Neural cell (in vitro differentiated cells): ENCODE measurements at regions not wholly inside any gene's neighbourhood (a gene's known extent, or its start where the extent isn't known, plus 50 kb on each side); places are given as distances from the start of the nearest gene placed in this dataset.

Experiments used
- H2AFZ ChIP-seq: fragments of 200-600, 300-800 bp; sonication (generic), shearing (Covaris generic); 2 replicates; pipeline ENCODE4 v1.6.0; 2014; ENCODE audit warnings: low read depth, mild to moderate bottlenecking, antibody characterized with exemption, low read length, moderate library complexity
- H3F3A ChIP-seq: fragments of 200-600 bp; shearing (Covaris generic); 2 replicates; pipeline ENCODE4 v1.6.1; 2016; ENCODE audit warnings: mild to moderate bottlenecking, moderate library complexity, mixed read lengths, antibody characterized with exemption, low read length; ENCODE audit not compliant: insufficient read depth, poor library complexity, severe bottlenecking
- H3K27ac ChIP-seq: fragments of 200-600, 300-800 bp; sonication (generic), shearing (Covaris generic); 2 replicates; pipeline ENCODE4 v1.5.1; 2014; ENCODE audit warnings: mild to moderate bottlenecking, low read length, moderate library complexity
- H3K27me3 ChIP-seq: fragments of 300-800, 200-600 bp; sonication (generic), shearing (Covaris generic); 2 replicates; pipeline ENCODE4 v1.6.0; 2014; ENCODE audit warnings: mild to moderate bottlenecking, low read depth, low read length, moderate library complexity; ENCODE audit not compliant: insufficient read depth
- H3K36me3 ChIP-seq: fragments of 300-800, 200-600 bp; sonication (generic), shearing (Covaris generic); 2 replicates; pipeline ENCODE4 v1.5.1; 2014; ENCODE audit warnings: mild to moderate bottlenecking, antibody characterized with exemption, low read length, moderate library complexity; ENCODE audit not compliant: insufficient read depth
- H3K4me2 ChIP-seq: fragments of 300-800, 200-600 bp; sonication (generic), shearing (Covaris generic); 2 replicates; pipeline ENCODE4 v1.6.0; 2014; ENCODE audit warnings: mild to moderate bottlenecking, low read length
- H3K4me3 ChIP-seq: fragments of 300-800, 200-600 bp; sonication (generic), shearing (Covaris generic); 2 replicates; pipeline ENCODE4 v1.5.1; 2014; ENCODE audit warnings: mild to moderate bottlenecking, low read length, moderate library complexity
- H3K79me2 ChIP-seq: fragments of 200-600 bp; shearing (Covaris generic); replicated peaks from 2 replicates; pipeline ENCODE4 v1.6.0; 2014; ENCODE audit warnings: mild to moderate bottlenecking, low read length, moderate library complexity; ENCODE audit not compliant: insufficient read depth
- H3K9ac ChIP-seq: fragments of 300-800, 200-600 bp; sonication (generic), shearing (Covaris generic); 2 replicates; pipeline ENCODE4 v1.6.1; 2016; ENCODE audit warnings: mild to moderate bottlenecking, low read length, mixed read lengths
- H3K9me2 ChIP-seq: fragments of 200-600 bp; shearing (Covaris generic); 2 replicates; pipeline ENCODE4 v1.6.1; 2016; ENCODE audit warnings: mild to moderate bottlenecking, low read length, mixed read lengths; ENCODE audit not compliant: insufficient read depth
- H3K9me3 ChIP-seq: fragments of 200-600, 300-800 bp; sonication (generic), shearing (Covaris generic); 2 replicates; pipeline ENCODE4 v1.6.1; 2016; ENCODE audit warnings: mild to moderate bottlenecking, mixed run types, low read length, moderate library complexity, mixed read lengths
- H4K20me1 ChIP-seq: fragments of 200-600 bp; shearing (Covaris generic); 2 replicates; pipeline ENCODE4 v1.6.1; 2016; ENCODE audit warnings: mild to moderate bottlenecking, mixed run types; ENCODE audit not compliant: insufficient read depth
- CTCF ChIP-seq: fragments of 450-650 bp; IDR thresholded peaks from 2 replicates; pipeline ENCODE4 v1.5.1; 2014; ENCODE audit warnings: antibody characterized with exemption, mild to moderate bottlenecking, moderate library complexity; ENCODE audit not compliant: poor library complexity, severe bottlenecking
- EP300 ChIP-seq: fragments of 450-650 bp; conservative IDR thresholded peaks from 2 replicates; pipeline ENCODE4 v1.6.1; 2014; ENCODE audit warnings: antibody characterized with exemption, mild to moderate bottlenecking, moderate library complexity; ENCODE audit not compliant: poor library complexity, severe bottlenecking
- EZH2 ChIP-seq: fragments of 200-600, 300-800 bp; shearing (Covaris generic), sonication (generic); IDR thresholded peaks from 2 replicates; pipeline ENCODE4 v1.6.1; 2014; ENCODE audit warnings: antibody characterized with exemption, low read length, borderline replicate concordance, mild to moderate bottlenecking; ENCODE audit not compliant: insufficient read depth, poor library complexity, severe bottlenecking
- MXI1 ChIP-seq: fragments of 450-650 bp; conservative IDR thresholded peaks from 2 replicates; pipeline ENCODE4 v1.6.1; 2014; ENCODE audit warnings: antibody characterized with exemption, mild to moderate bottlenecking; ENCODE audit not compliant: poor library complexity, severe bottlenecking
- POLR2AphosphoS5 ChIP-seq: IDR thresholded peaks from 2 replicates; pipeline ENCODE4 v1.6.1; 2012
- RAD21 ChIP-seq: fragments of 450-650 bp; conservative IDR thresholded peaks from 2 replicates; pipeline ENCODE4 v1.6.1; 2014; ENCODE audit warnings: antibody characterized with exemption, mild to moderate bottlenecking, moderate library complexity
- REST ChIP-seq: IDR thresholded peaks from 2 replicates; pipeline ENCODE4 v1.6.1; 2012; ENCODE audit warnings: borderline replicate concordance
- SMC3 ChIP-seq: fragments of 450-650 bp; conservative IDR thresholded peaks from 2 replicates; pipeline ENCODE4 v1.6.1; 2014; ENCODE audit warnings: antibody characterized with exemption, mild to moderate bottlenecking, moderate library complexity; ENCODE audit not compliant: poor library complexity
- TAF1 ChIP-seq: IDR thresholded peaks from 2 replicates; pipeline ENCODE4 v1.6.1; 2012; ENCODE audit warnings: low read depth

- Histone ChIP-seq H3K79me2 (no peaks in the 10 kb centered on the region), H3K9me2 (no peaks in the 10 kb centered on the region), H3K36me3 (no peaks in the 10 kb centered on the region), H3K4me3 (no peak overlapping the region), H3K27ac (no peak overlapping the region), H4K20me1 (no peaks in the 10 kb centered on the region), H3K4me2 (no peak overlapping the region), H3F3A (no peaks in the 10 kb centered on the region), H3K9me3 (no peaks in the 10 kb centered on the region), H2AFZ (no peak overlapping the region), H3K27me3 (no peaks in the 10 kb centered on the region), H3K9ac (no peak overlapping the region)
- TF ChIP-seq SMC3 (no peak), POLR2AphosphoS5 (no peak), CTCF (no peak), MXI1 (no peak), EZH2 (no peak), EP300 (no peak)
These were observed 179.6 kb upstream of the CDH9 start for GRCh38 chr5:27217977-27218376.

GRCh38 chr5:27217155-27217956 lies 179.0 kb upstream of the CDH9 start:
- Histone ChIP-seq H3K9ac (no peak overlapping the region), H3K36me3 (no peaks in the 10 kb centered on the region), H3K4me2 (no peak overlapping the region), H2AFZ (no peak overlapping the region), H3K9me2 (no peaks in the 10 kb centered on the region), H3K79me2 (no peaks in the 10 kb centered on the region), H3K27ac (no peak overlapping the region), H3K27me3 (no peaks in the 10 kb centered on the region), H3K9me3 (no peaks in the 10 kb centered on the region), H3F3A (no peaks in the 10 kb centered on the region), H3K4me3 (no peak overlapping the region), H4K20me1 (no peaks in the 10 kb centered on the region)
- TF ChIP-seq SMC3: no peak
- no peak for TF ChIP-seq REST
- no peak for TF ChIP-seq MXI1
- no peak for TF ChIP-seq TAF1
- no peak for TF ChIP-seq RAD21
- no peak for TF ChIP-seq EZH2
- TF ChIP-seq POLR2AphosphoS5: no peak
- no peak for TF ChIP-seq CTCF
